HuH-7.5 (cell line): ENCODE measurements at regions not wholly inside any gene's neighbourhood (a gene's known extent, or its start where the extent isn't known, plus 50 kb on each side); places are given as distances from the start of the nearest gene placed in this dataset.
A peak's percentile ranks its signal among the peaks of the same experiment; 100 is the strongest.

Source experiments
- DNase-seq: peaks from one replicate; pipeline ENCODE4 v3.0.0; 2011; ENCODE audit warnings: low spot score

- no peak for DNase-seq
Observed at GRCh38 chr2:41409328-41409727, 638.5 kb upstream of the PKDCC start.

GRCh38 chr2:41410011-41410410, 637.8 kb upstream of the PKDCC start:
- no peak for DNase-seq

GRCh38 chr2:41413813-41414485, 633.9 kb upstream of the PKDCC start:
- no peak for DNase-seq

- DNase-seq, result peak; percentile 18
Observed at GRCh38 chr2:41414486-41415230, 633.2 kb upstream of the PKDCC start.

- no peak for DNase-seq
Observed at GRCh38 chr2:41417511-41417910, 630.3 kb upstream of the PKDCC start.

- DNase-seq, result no peak
Observed at GRCh38 chr2:41420219-41420618, 627.6 kb upstream of the PKDCC start.

GRCh38 chr2:41420872-41421271, 626.9 kb upstream of the PKDCC start:
- no peak for DNase-seq

GRCh38 chr2:41431756-41432155, 616.1 kb upstream of the PKDCC start:
- DNase-seq, result no peak

- DNase-seq, result no peak
Observed at GRCh38 chr2:41432459-41432858, 615.4 kb upstream of the PKDCC start.

- no peak for DNase-seq
Observed at GRCh38 chr2:41434991-41435390, 612.8 kb upstream of the PKDCC start.

GRCh38 chr2:41441958-41442357, 605.9 kb upstream of the PKDCC start:
- DNase-seq, result no peak

- DNase-seq, result no peak
Observed at GRCh38 chr2:41445865-41446264, 602.0 kb upstream of the PKDCC start.

GRCh38 chr2:41446266-41446665, 601.6 kb upstream of the PKDCC start:
- no peak for DNase-seq

GRCh38 chr2:41448221-41448620, 599.6 kb upstream of the PKDCC start:
- no peak for DNase-seq

- no peak for DNase-seq
Observed at GRCh38 chr2:41457026-41457425, 590.8 kb upstream of the PKDCC start.

- DNase-seq, result no peak
Observed at GRCh38 chr2:41460661-41461060, 587.2 kb upstream of the PKDCC start.

GRCh38 chr2:41464395-41464794, 583.4 kb upstream of the PKDCC start:
- no peak for DNase-seq

GRCh38 chr2:41475959-41476358, 571.9 kb upstream of the PKDCC start:
- DNase-seq, result no peak

GRCh38 chr2:41482659-41483058, 565.2 kb upstream of the PKDCC start:
- no peak for DNase-seq

- no peak for DNase-seq
Observed at GRCh38 chr2:41483226-41483625, 564.6 kb upstream of the PKDCC start.

- no peak for DNase-seq
Observed at GRCh38 chr2:41483982-41484857, 563.6 kb upstream of the PKDCC start.

- DNase-seq, result no peak
Observed at GRCh38 chr2:41484858-41485234, 563.0 kb upstream of the PKDCC start.

- DNase-seq, result no peak
Observed at GRCh38 chr2:41486948-41487347, 560.9 kb upstream of the PKDCC start.
